ENCODE measurements at regions not wholly inside any gene's neighbourhood (a gene's known extent, or its start where the extent isn't known, plus 50 kb on each side); places are given as distances from the start of the nearest gene placed in this dataset.

GRCh38 chr1:64361974-64362373 is 108.0 kb upstream of the CACHD1 start:
- Histone ChIP-seq H3K4me3 (ENCODE audit: low read depth in 2 of 2, low read length in 2 of 2) (no peak overlapping the region), H3K27ac (ENCODE audit: low read length) (no peak overlapping the region), H3K4me1 (ENCODE audit: control insufficient read depth, insufficient read depth, low read length) (no peaks in the 10 kb centered on the region), H3K36me3 (ENCODE audit: control insufficient read depth, insufficient read depth, low read length) (no peaks in the 10 kb centered on the region), H3K27me3 (ENCODE audit: control insufficient read depth, insufficient read depth, low read length) (no peaks in the 10 kb centered on the region), H3K9me3 (ENCODE audit: control insufficient read depth, insufficient read depth, low read depth, low read length) (no peaks in the 10 kb centered on the region)
- no TSS peak for BruUV-seq (replicated peaks)
- in situ Hi-C loops (cut with HindIII; ENCODE audit: low pct_unique_long_range_greater_than_20kb, low sequenced_read_pairs), result no loop called here
- CTCF ChIA-PET, result no interaction called here
- DNase-seq (ENCODE audit: low read depth, low spot score) (no peak), ATAC-seq (no peak)
- intact Hi-C loops (cut with micrococcal nuclease; ENCODE audit: unreplicated experiment), result no loop called here
- POLR2A ChIA-PET, result interaction anchor here (0.7 kb wide), 1 partner anchor 20 kb away, joined by 7 read pairs; no protein-coding TSS in a partner anchor
- TF ChIP-seq TCF7L2 (IDR thresholded peaks at IDR 0.05; ENCODE audit: low read depth, low read length) (no peak), SIN3A (IDR thresholded peaks at IDR 0.05; ENCODE audit: borderline replicate concordance, insufficient read depth, low read depth, low read length) (no peak), REST (IDR thresholded peaks at IDR 0.05; ENCODE audit: insufficient read depth in 1 of 2, low read depth in 2 of 2, low read length in 1 of 2) (no peak), POLR2AphosphoS5 (IDR thresholded peaks at IDR 0.05; ENCODE audit: low read depth, low read length) (no peak), CTCF (IDR thresholded peaks at IDR 0.05) (no peak)

- no peaks in the 10 kb centered on the region for H3K27me3 ChIP-seq (ENCODE audit: control insufficient read depth, insufficient read depth, low read length)
- intact Hi-C loops (cut with micrococcal nuclease; ENCODE audit: unreplicated experiment), result no loop called here
- no peak overlapping the region; the same call in 1 of the 2 replicates for H3K27ac ChIP-seq (ENCODE audit: low read length)
- TF ChIP-seq CTCF (IDR thresholded peaks at IDR 0.05) (no peak), SIN3A (IDR thresholded peaks at IDR 0.05; ENCODE audit: borderline replicate concordance, insufficient read depth, low read depth, low read length) (no peak), POLR2AphosphoS5 (IDR thresholded peaks at IDR 0.05; ENCODE audit: low read depth, low read length) (no peak), TCF7L2 (IDR thresholded peaks at IDR 0.05; ENCODE audit: low read depth, low read length) (no peak)
- no peaks in the 10 kb centered on the region for H3K36me3 ChIP-seq (ENCODE audit: control insufficient read depth, insufficient read depth, low read length)
- ChIA-PET CTCF (no interaction called here), POLR2A (no interaction called here)
- no peak for DNase-seq (ENCODE audit: low read depth, low spot score)
- in situ Hi-C loops (cut with HindIII; ENCODE audit: low pct_unique_long_range_greater_than_20kb, low sequenced_read_pairs), result no loop called here
- no peak overlapping the region for H3K4me3 ChIP-seq (ENCODE audit: low read depth in 2 of 2, low read length in 2 of 2)
- no peaks in the 10 kb centered on the region for H3K9me3 ChIP-seq (ENCODE audit: control insufficient read depth, insufficient read depth, low read depth, low read length)
- BruUV-seq (replicated peaks), result no TSS peak
- no peaks in the 10 kb centered on the region for H3K4me1 ChIP-seq (ENCODE audit: control insufficient read depth, insufficient read depth, low read length)
- ATAC-seq, result no peak
Observed at GRCh38 chr1:64363111-64363510, 106.8 kb upstream of the CACHD1 start.

Data from Panc1 (cell line).